Fibroblast of lung (primary cell): ENCODE measurements at regions not wholly inside any gene's neighbourhood (a gene's known extent, or its start where the extent isn't known, plus 50 kb on each side); places are given as distances from the start of the nearest gene placed in this dataset.

Experiments used
- EZH2 ChIP-seq: IDR thresholded peaks from 2 replicates; pipeline ENCODE4 v1.5.1; 2012; ENCODE audit warnings: low read length, control low read depth, mild to moderate bottlenecking; ENCODE audit errors: missing control alignments
- TF ChIP-seq, protein P1 (sequence below), 2 donors: IDR thresholded peaks in 1 of 2; conservative IDR thresholded peaks in 1 of 2; 1 replicate in 1 of 2; 2 replicates in 1 of 2; pipeline ENCODE4 v1.5.1; 2011 to 2012; ENCODE audit warnings: low read length in 2 of 2, control low read depth in 1 of 2, inconsistent platforms in 1 of 2, low read depth in 1 of 2, mild to moderate bottlenecking in 1 of 2

DNA sequence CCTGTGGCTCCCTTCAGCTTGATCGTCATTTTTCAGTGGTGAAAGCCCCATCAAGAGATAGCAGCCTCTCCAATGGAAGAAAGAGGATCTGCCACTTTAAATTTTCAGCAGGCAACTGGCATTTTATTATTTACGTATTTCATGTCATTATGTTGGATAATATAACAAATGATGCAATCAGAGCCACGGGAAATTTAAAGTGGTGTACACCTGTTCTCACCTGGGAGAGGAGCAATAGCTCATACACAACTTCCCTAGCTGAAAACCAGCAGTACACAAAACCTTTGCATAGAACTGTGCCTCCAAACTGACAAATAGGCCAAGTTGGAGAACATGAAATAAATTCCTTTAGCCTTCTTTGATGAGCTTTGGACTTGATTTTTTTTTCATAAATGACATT is 136.9 kb downstream of the SATB1 start:
- TF ChIP-seq, protein P1, sequence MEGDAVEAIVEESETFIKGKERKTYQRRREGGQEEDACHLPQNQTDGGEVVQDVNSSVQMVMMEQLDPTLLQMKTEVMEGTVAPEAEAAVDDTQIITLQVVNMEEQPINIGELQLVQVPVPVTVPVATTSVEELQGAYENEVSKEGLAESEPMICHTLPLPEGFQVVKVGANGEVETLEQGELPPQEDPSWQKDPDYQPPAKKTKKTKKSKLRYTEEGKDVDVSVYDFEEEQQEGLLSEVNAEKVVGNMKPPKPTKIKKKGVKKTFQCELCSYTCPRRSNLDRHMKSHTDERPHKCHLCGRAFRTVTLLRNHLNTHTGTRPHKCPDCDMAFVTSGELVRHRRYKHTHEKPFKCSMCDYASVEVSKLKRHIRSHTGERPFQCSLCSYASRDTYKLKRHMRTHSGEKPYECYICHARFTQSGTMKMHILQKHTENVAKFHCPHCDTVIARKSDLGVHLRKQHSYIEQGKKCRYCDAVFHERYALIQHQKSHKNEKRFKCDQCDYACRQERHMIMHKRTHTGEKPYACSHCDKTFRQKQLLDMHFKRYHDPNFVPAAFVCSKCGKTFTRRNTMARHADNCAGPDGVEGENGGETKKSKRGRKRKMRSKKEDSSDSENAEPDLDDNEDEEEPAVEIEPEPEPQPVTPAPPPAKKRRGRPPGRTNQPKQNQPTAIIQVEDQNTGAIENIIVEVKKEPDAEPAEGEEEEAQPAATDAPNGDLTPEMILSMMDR (conservative IDR thresholded peaks at IDR 0.05 in 1 of 2, IDR thresholded peaks at IDR 0.05 in 1 of 2; ENCODE audit: low read depth in 1 of 2, low read length in 2 of 2), result no peak
- no peak for TF ChIP-seq EZH2
